WI38 (cell line): ENCODE measurements at regions not wholly inside any gene's neighbourhood (a gene's known extent, or its start where the extent isn't known, plus 50 kb on each side); places are given as distances from the start of the nearest gene placed in this dataset.

Source experiments
- H3K4me3 ChIP-seq: 2 replicates; pipeline ENCODE4 v1.5.1; 2011; ENCODE audit warnings: low read depth, mild to moderate bottlenecking, control low read depth, low read length
- TF ChIP-seq, protein P1 (sequence below): IDR thresholded peaks from 2 replicates; pipeline ENCODE4 v1.5.1; 2012; ENCODE audit warnings: low read depth, mild to moderate bottlenecking, control low read depth, low read length

DNA sequence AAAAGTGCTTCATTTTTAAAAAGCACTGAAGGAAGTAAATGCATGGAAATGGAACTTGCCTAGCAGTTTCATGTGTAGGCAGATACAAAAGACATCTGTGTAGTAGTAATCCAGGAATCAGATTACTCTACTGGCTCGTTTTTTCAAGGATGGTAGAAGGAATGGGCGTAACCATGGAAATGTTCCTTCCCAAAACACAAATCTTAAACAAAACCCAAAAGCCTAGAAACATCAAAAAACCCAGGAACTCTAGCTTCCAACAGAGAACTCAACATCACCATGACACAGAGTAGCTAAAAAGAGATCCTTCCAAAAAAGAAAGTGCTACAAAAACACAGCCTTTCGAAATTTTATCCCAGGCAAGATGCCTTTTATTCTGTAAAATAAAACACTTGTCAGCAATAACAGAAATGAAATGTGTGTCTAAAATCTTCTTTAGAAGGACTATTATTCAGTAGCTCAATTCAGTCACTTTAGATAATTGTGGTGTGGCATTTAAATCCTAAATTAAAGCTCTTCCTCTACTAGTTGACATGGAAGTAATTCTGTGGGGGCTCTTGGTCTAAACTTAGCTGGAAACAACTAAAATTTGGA, 81.7 kb downstream of the FAM217A start:
- TF ChIP-seq, protein P1, sequence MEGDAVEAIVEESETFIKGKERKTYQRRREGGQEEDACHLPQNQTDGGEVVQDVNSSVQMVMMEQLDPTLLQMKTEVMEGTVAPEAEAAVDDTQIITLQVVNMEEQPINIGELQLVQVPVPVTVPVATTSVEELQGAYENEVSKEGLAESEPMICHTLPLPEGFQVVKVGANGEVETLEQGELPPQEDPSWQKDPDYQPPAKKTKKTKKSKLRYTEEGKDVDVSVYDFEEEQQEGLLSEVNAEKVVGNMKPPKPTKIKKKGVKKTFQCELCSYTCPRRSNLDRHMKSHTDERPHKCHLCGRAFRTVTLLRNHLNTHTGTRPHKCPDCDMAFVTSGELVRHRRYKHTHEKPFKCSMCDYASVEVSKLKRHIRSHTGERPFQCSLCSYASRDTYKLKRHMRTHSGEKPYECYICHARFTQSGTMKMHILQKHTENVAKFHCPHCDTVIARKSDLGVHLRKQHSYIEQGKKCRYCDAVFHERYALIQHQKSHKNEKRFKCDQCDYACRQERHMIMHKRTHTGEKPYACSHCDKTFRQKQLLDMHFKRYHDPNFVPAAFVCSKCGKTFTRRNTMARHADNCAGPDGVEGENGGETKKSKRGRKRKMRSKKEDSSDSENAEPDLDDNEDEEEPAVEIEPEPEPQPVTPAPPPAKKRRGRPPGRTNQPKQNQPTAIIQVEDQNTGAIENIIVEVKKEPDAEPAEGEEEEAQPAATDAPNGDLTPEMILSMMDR, result no peak
- peak overlapping the region; percentile 23; the same call in 1 of the 2 replicates for H3K4me3 ChIP-seq

- H3K4me3 ChIP-seq, result no peak overlapping the region
- TF ChIP-seq, protein P1, result no peak
Observed at GRCh38 chr6:3999800-4000661, 78.9 kb downstream of the FAM217A start.

GRCh38 chr6:4004249-4004648, 74.7 kb downstream of the FAM217A start:
- H3K4me3 ChIP-seq, result no peak overlapping the region
- TF ChIP-seq, protein P1, result no peak

- TF ChIP-seq, protein P1, result peak; percentile 35; the same call in 1 of the 2 replicates
- H3K4me3 ChIP-seq, result no peak overlapping the region
Observed at GRCh38 chr6:4008324-4009047, 70.5 kb downstream of the FAM217A start.

DNA sequence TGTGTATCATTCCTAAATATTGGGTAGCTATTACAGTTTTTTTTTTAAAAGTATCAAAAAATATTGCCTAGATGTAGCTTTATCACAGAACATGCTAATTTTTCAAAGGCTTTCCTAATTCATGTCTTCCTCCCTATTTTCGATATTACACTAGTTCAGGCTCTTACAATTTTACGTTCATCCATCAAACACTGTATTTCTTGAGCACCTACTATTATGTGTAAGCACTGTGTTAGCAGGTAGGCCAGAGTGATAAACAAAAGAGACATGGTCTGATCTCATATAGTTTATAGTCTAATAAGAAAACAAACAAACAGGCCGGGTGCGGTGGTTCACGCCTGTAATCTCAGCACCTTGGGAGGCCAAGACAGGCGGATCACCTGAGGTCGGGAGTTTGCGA, 69.5 kb downstream of the FAM217A start:
- no peak overlapping the region for H3K4me3 ChIP-seq
- TF ChIP-seq, protein P1, result no peak

- H3K4me3 ChIP-seq, result no peak overlapping the region
- TF ChIP-seq, protein P1, result no peak
Observed at GRCh38 chr6:4010048-4010447, 68.9 kb downstream of the FAM217A start.
